SK-N-MC (cell line): ENCODE measurements at regions not wholly inside any gene's neighbourhood (a gene's known extent, or its start where the extent isn't known, plus 50 kb on each side); places are given as distances from the start of the nearest gene placed in this dataset.

ENCODE experiments used
- EZH2 ChIP-seq: fragments of 200-600 bp; sonication (generic); IDR thresholded peaks from one replicate; pipeline ENCODE4 v1.6.1; 2017; ENCODE audit warnings: antibody characterized with exemption
- FOXP2 ChIP-seq: optimal IDR thresholded peaks from 2 replicates; pipeline ENCODE3; 2011; ENCODE audit warnings: mild to moderate bottlenecking, moderate library complexity; ENCODE audit not compliant: insufficient read depth; ENCODE audit errors: extremely low read length, control extremely low read depth
- POLR2AphosphoS5 ChIP-seq: IDR thresholded peaks from 2 replicates; pipeline ENCODE4 v1.6.1; 2012; ENCODE audit warnings: mild to moderate bottlenecking, low read depth, low read length, borderline replicate concordance

GRCh38 chr3:61497463-61497862 lies 63.9 kb upstream of the PTPRG start:
- TF ChIP-seq EZH2 (no peak), POLR2AphosphoS5 (no peak), FOXP2 (no peak)
